ENCODE measurements at regions not wholly inside any gene's neighbourhood (a gene's known extent, or its start where the extent isn't known, plus 50 kb on each side); places are given as distances from the start of the nearest gene placed in this dataset.

DNA sequence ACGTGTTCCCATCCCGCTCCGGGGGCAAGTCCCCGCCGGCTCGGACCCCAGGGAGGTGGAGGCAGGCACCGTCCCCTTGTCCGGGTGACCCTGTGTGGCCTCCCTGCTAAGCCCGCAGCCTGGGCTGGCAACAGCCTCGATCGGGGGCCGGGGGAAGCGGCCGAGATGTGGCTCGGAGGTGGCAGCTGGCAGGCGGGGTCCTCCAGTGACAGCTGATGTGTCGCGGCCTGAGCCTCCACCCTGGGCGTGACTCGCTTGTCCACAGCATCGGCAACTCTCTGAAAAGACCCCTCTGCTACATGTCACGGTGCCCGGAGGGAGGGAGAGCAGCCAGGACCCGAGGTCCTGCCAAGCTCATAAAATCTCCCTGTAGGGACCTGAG is 124.8 kb upstream of the IRX4 start:
- TF ChIP-seq, protein P1, sequence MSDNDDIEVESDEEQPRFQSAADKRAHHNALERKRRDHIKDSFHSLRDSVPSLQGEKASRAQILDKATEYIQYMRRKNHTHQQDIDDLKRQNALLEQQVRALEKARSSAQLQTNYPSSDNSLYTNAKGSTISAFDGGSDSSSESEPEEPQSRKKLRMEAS (IDR thresholded peaks at IDR 0.05; ENCODE audit: insufficient read depth, insufficient read length) = no peak
- TF ChIP-seq, protein P2, sequence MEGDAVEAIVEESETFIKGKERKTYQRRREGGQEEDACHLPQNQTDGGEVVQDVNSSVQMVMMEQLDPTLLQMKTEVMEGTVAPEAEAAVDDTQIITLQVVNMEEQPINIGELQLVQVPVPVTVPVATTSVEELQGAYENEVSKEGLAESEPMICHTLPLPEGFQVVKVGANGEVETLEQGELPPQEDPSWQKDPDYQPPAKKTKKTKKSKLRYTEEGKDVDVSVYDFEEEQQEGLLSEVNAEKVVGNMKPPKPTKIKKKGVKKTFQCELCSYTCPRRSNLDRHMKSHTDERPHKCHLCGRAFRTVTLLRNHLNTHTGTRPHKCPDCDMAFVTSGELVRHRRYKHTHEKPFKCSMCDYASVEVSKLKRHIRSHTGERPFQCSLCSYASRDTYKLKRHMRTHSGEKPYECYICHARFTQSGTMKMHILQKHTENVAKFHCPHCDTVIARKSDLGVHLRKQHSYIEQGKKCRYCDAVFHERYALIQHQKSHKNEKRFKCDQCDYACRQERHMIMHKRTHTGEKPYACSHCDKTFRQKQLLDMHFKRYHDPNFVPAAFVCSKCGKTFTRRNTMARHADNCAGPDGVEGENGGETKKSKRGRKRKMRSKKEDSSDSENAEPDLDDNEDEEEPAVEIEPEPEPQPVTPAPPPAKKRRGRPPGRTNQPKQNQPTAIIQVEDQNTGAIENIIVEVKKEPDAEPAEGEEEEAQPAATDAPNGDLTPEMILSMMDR (IDR thresholded peaks at IDR 0.05; ENCODE audit: extremely low read depth in 1 of 2, insufficient read depth in 1 of 2, low read depth in 1 of 2, low read length in 2 of 2) = no peak
- no peak for TF ChIP-seq POLR2A (IDR thresholded peaks at IDR 0.05; ENCODE audit: low read depth, low read length)
- no peak for TF ChIP-seq JUN (IDR thresholded peaks at IDR 0.05; ENCODE audit: borderline replicate concordance, insufficient read depth, insufficient read length, low read depth)
- TF ChIP-seq POLR2AphosphoS5 (IDR thresholded peaks at IDR 0.05; ENCODE audit: insufficient read depth, low read depth, low read length) = no peak
- no peak for TF ChIP-seq FOS (IDR thresholded peaks at IDR 0.05; ENCODE audit: borderline replicate concordance, insufficient read depth, low read length)
- no peak for TF ChIP-seq GATA2 (IDR thresholded peaks at IDR 0.05; ENCODE audit: insufficient read depth, insufficient read length, low read depth, low read length)
- no peak for TF ChIP-seq EZH2 (IDR thresholded peaks at IDR 0.05; ENCODE audit: borderline replicate concordance, low read depth, low read length, severe bottlenecking)

Measured in endothelial cell of umbilical vein (primary cell).